ENCODE measurements at regions not wholly inside any gene's neighbourhood (a gene's known extent, or its start where the extent isn't known, plus 50 kb on each side); places are given as distances from the start of the nearest gene placed in this dataset.
"Not testable (repeated sequence)": the region's sequence is repeated elsewhere in the genome, so short reads cannot be mapped to it uniquely, and the experiment has no call there.

GRCh38 chr18:27510036-27510633 lies 325.0 kb upstream of the CHST9 start:
- H3K4me3 ChIP-seq (ENCODE audit: low read depth in 1 of 2, low read length in 2 of 2); H3K4me1 ChIP-seq (ENCODE audit: control insufficient read depth in 1 of 2, insufficient read depth in 2 of 2, low read length in 2 of 2); H3K36me3 ChIP-seq (ENCODE audit: control insufficient read depth in 1 of 2, insufficient read depth in 2 of 2, low read length in 2 of 2); H3K27me3 ChIP-seq (ENCODE audit: low read depth, low read length); H3K27ac ChIP-seq (ENCODE audit: low read length); H3K9me3 ChIP-seq (ENCODE audit: control insufficient read depth in 1 of 2, low read length in 2 of 2): not testable (repeated sequence)

- Histone ChIP-seq H3K4me1 (ENCODE audit: control insufficient read depth in 1 of 2, insufficient read depth in 2 of 2, low read length in 2 of 2) (no peaks in the 10 kb centered on the region), H3K36me3 (ENCODE audit: control insufficient read depth in 1 of 2, insufficient read depth in 2 of 2, low read length in 2 of 2) (no peaks in the 10 kb centered on the region), H3K27me3 (ENCODE audit: low read depth, low read length) (no peaks in the 10 kb centered on the region), H3K4me3 (ENCODE audit: low read depth in 1 of 2, low read length in 2 of 2) (no peak overlapping the region), H3K27ac (ENCODE audit: low read length) (no peak overlapping the region), H3K9me3 (ENCODE audit: control insufficient read depth in 1 of 2, low read length in 2 of 2) (no peaks in the 10 kb centered on the region)
Observed at GRCh38 chr18:27501671-27502070, 316.6 kb upstream of the CHST9 start.

DNA sequence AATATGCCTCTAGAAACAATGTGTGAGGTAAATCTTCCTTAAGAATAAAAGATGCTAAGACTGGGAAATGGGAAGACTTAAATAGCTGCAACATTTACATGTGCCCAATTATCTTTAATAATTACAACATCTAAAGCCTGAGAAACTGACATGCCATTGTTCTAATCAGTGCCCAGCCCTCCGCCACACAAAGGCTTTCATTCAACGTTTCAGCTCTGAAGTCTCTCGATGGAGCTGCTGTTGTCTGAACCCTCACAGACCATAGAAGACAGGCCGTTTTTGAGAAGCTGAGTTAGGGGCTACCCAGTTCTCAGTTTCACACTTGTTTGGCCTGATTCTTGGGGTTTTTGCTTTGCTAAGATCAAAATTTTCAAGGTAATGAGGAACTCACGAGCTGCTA lies 315.4 kb upstream of the CHST9 start:
- Histone ChIP-seq H3K27me3 (ENCODE audit: low read depth, low read length) (no peaks in the 10 kb centered on the region), H3K9me3 (ENCODE audit: control insufficient read depth in 1 of 2, low read length in 2 of 2) (no peaks in the 10 kb centered on the region), H3K27ac (ENCODE audit: low read length) (no peak overlapping the region), H3K4me3 (ENCODE audit: low read depth in 1 of 2, low read length in 2 of 2) (no peak overlapping the region), H3K36me3 (ENCODE audit: control insufficient read depth in 1 of 2, insufficient read depth in 2 of 2, low read length in 2 of 2) (no peaks in the 10 kb centered on the region), H3K4me1 (ENCODE audit: control insufficient read depth in 1 of 2, insufficient read depth in 2 of 2, low read length in 2 of 2) (no peaks in the 10 kb centered on the region)

DNA sequence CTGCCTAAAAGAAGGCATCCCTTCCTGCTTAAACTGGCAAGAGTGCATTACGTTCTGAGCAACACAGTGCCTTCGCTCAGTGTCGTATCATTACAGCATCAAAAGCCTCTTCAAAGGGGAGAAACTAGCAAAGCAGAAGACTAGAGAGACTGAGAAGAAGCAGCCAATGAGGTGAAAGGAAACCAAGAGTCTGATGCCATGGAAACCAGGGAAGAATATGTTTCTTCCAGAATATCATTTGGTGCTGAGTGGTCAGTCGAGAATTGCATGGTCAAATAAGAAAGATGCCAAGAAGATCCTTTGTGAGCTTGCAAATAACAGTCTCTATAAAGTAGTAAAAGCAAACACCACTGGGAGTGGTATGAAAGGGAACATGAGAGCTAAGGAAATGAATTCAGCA lies 312.1 kb upstream of the CHST9 start:
- Histone ChIP-seq H3K9me3 (ENCODE audit: control insufficient read depth in 1 of 2, low read length in 2 of 2) (no peaks in the 10 kb centered on the region), H3K36me3 (ENCODE audit: control insufficient read depth in 1 of 2, insufficient read depth in 2 of 2, low read length in 2 of 2) (no peaks in the 10 kb centered on the region), H3K27ac (ENCODE audit: low read length) (no peak overlapping the region), H3K4me3 (ENCODE audit: low read depth in 1 of 2, low read length in 2 of 2) (no peak overlapping the region), H3K27me3 (ENCODE audit: low read depth, low read length) (no peaks in the 10 kb centered on the region), H3K4me1 (ENCODE audit: control insufficient read depth in 1 of 2, insufficient read depth in 2 of 2, low read length in 2 of 2) (no peaks in the 10 kb centered on the region)

DNA sequence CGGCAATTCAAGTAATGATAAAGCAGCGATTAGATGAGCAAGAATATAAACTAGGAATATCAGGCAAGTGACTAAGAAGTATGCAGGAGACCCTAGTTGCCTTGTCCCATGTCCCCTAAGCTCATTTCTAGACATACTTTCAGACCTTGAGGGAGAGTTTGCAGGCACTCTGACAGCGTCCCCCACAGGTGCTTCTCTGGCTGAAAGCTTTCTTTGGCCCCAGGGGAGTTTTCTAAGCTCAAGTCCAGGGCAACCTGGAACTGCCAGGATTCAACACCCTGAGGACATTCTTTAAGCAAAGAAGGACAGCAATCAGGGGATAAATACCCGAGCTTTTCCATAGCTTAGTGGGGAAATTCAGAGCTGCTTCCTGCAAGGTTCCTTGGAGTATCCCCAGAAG lies 308.1 kb upstream of the CHST9 start:
- Histone ChIP-seq H3K4me3 (ENCODE audit: low read depth in 1 of 2, low read length in 2 of 2) (no peak overlapping the region), H3K27me3 (ENCODE audit: low read depth, low read length) (no peaks in the 10 kb centered on the region), H3K9me3 (ENCODE audit: control insufficient read depth in 1 of 2, low read length in 2 of 2) (no peaks in the 10 kb centered on the region), H3K27ac (ENCODE audit: low read length) (no peak overlapping the region), H3K4me1 (ENCODE audit: control insufficient read depth in 1 of 2, insufficient read depth in 2 of 2, low read length in 2 of 2) (no peaks in the 10 kb centered on the region), H3K36me3 (ENCODE audit: control insufficient read depth in 1 of 2, insufficient read depth in 2 of 2, low read length in 2 of 2) (no peaks in the 10 kb centered on the region)

GRCh38 chr18:27491772-27492171 lies 306.7 kb upstream of the CHST9 start:
- no peak overlapping the region for H3K4me3 ChIP-seq (ENCODE audit: low read depth in 1 of 2, low read length in 2 of 2)
- H3K9me3 ChIP-seq (ENCODE audit: control insufficient read depth in 1 of 2, low read length in 2 of 2), result no peaks in the 10 kb centered on the region
- H3K27me3 ChIP-seq (ENCODE audit: low read depth, low read length), result no peaks in the 10 kb centered on the region
- H3K36me3 ChIP-seq (ENCODE audit: control insufficient read depth in 1 of 2, insufficient read depth in 2 of 2, low read length in 2 of 2), result no peaks in the 10 kb centered on the region
- no peaks in the 10 kb centered on the region for H3K4me1 ChIP-seq (ENCODE audit: control insufficient read depth in 1 of 2, insufficient read depth in 2 of 2, low read length in 2 of 2)
- H3K27ac ChIP-seq (ENCODE audit: low read length), result no peak overlapping the region

DNA sequence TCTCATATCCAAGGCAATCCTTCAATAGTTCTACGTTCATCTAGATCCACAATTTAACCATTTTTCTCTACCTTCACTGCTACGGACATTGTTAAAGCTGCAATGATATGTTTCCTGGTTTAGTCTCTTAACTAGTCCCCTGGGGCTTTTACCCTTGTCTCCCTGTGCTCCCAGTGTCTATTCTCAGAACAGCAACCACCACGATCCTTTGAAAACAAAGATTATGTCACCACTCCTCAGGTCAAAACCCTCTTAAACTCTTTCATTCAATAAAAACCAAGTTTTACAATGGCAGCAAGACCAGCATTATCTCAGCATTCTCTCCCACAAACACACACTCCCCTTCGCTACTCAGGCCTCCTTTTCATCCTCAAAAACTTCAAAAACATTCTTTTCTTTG lies 298.2 kb upstream of the CHST9 start:
- H3K9me3 ChIP-seq (ENCODE audit: control insufficient read depth in 1 of 2, low read length in 2 of 2), result no peaks in the 10 kb centered on the region
- no peaks in the 10 kb centered on the region for H3K27me3 ChIP-seq (ENCODE audit: low read depth, low read length)
- no peaks in the 10 kb centered on the region for H3K4me1 ChIP-seq (ENCODE audit: control insufficient read depth in 1 of 2, insufficient read depth in 2 of 2, low read length in 2 of 2)
- H3K36me3 ChIP-seq (ENCODE audit: control insufficient read depth in 1 of 2, insufficient read depth in 2 of 2, low read length in 2 of 2), result no peaks in the 10 kb centered on the region
- no peak overlapping the region for H3K27ac ChIP-seq (ENCODE audit: low read length)
- H3K4me3 ChIP-seq (ENCODE audit: low read depth in 1 of 2, low read length in 2 of 2), result no peak overlapping the region

GRCh38 chr18:27478459-27478858 lies 293.4 kb upstream of the CHST9 start:
- no peaks in the 10 kb centered on the region for H3K4me1 ChIP-seq (ENCODE audit: control insufficient read depth in 1 of 2, insufficient read depth in 2 of 2, low read length in 2 of 2)
- H3K27ac ChIP-seq (ENCODE audit: low read length), result no peak overlapping the region
- H3K4me3 ChIP-seq (ENCODE audit: low read depth in 1 of 2, low read length in 2 of 2), result no peak overlapping the region
- no peaks in the 10 kb centered on the region for H3K9me3 ChIP-seq (ENCODE audit: control insufficient read depth in 1 of 2, low read length in 2 of 2)
- H3K36me3 ChIP-seq (ENCODE audit: control insufficient read depth in 1 of 2, insufficient read depth in 2 of 2, low read length in 2 of 2), result no peaks in the 10 kb centered on the region
- no peaks in the 10 kb centered on the region for H3K27me3 ChIP-seq (ENCODE audit: low read depth, low read length)

GRCh38 chr18:27473318-27473717 lies 288.2 kb upstream of the CHST9 start:
- H3K9me3 ChIP-seq (ENCODE audit: control insufficient read depth in 1 of 2, low read length in 2 of 2), result no peaks in the 10 kb centered on the region
- H3K27me3 ChIP-seq (ENCODE audit: low read depth, low read length), result no peaks in the 10 kb centered on the region
- H3K4me1 ChIP-seq (ENCODE audit: control insufficient read depth in 1 of 2, insufficient read depth in 2 of 2, low read length in 2 of 2), result no peaks in the 10 kb centered on the region
- no peak overlapping the region for H3K27ac ChIP-seq (ENCODE audit: low read length)
- no peaks in the 10 kb centered on the region for H3K36me3 ChIP-seq (ENCODE audit: control insufficient read depth in 1 of 2, insufficient read depth in 2 of 2, low read length in 2 of 2)
- no peak overlapping the region for H3K4me3 ChIP-seq (ENCODE audit: low read depth in 1 of 2, low read length in 2 of 2)

GRCh38 chr18:27467073-27467472 lies 282.0 kb upstream of the CHST9 start:
- Histone ChIP-seq H3K9me3 (ENCODE audit: control insufficient read depth in 1 of 2, low read length in 2 of 2) (no peaks in the 10 kb centered on the region), H3K27ac (ENCODE audit: low read length) (no peak overlapping the region), H3K27me3 (ENCODE audit: low read depth, low read length) (no peaks in the 10 kb centered on the region), H3K4me3 (ENCODE audit: low read depth in 1 of 2, low read length in 2 of 2) (no peak overlapping the region), H3K36me3 (ENCODE audit: control insufficient read depth in 1 of 2, insufficient read depth in 2 of 2, low read length in 2 of 2) (no peaks in the 10 kb centered on the region), H3K4me1 (ENCODE audit: control insufficient read depth in 1 of 2, insufficient read depth in 2 of 2, low read length in 2 of 2) (no peaks in the 10 kb centered on the region)

DNA sequence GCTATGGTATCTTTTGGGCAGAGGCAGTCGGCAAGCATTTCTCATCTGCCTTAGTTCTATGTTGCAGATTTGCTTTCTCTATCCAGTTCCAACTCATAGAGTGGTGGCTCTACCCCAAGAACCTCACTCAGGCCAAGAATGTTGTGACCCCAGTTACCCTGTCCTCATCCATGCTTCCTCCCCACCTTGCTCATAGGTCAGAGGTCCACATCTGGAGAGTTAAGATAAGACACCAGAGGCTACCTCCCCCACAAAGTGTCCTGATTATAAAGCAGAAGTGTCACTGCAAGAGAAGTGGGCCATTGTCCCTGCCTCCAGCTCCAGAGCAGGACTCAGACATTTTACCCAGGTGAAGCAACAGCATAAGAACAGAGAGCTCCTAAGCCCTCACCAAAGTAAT lies 276.8 kb upstream of the CHST9 start:
- Histone ChIP-seq H3K36me3 (ENCODE audit: control insufficient read depth in 1 of 2, insufficient read depth in 2 of 2, low read length in 2 of 2) (no peaks in the 10 kb centered on the region), H3K4me3 (ENCODE audit: low read depth in 1 of 2, low read length in 2 of 2) (no peak overlapping the region), H3K9me3 (ENCODE audit: control insufficient read depth in 1 of 2, low read length in 2 of 2) (peaks cover 0 to 2% of the 10 kb centered on the region in 2 donors), H3K27me3 (ENCODE audit: low read depth, low read length) (no peaks in the 10 kb centered on the region), H3K4me1 (ENCODE audit: control insufficient read depth in 1 of 2, insufficient read depth in 2 of 2, low read length in 2 of 2) (no peaks in the 10 kb centered on the region), H3K27ac (ENCODE audit: low read length) (no peak overlapping the region)

DNA sequence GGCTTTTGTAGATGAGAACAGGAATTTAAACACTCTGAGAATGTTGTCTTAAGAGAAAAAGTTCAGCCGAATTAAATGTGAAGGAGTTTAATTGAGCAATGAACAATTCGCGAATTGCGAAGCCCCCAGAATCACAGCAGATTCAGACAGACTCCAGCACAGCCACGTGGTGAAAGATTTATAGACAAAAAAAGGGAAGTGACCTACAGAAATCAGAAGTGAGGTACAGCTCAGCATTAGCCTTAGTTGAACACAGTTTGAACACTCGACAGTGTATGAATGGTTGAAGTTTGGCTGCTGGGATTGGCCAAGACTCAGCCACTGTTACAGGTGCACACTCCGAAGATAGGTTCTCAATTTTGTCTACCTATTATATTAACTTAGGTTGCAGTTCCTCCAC lies 264.0 kb upstream of the CHST9 start:
- no peaks in the 10 kb centered on the region for H3K36me3 ChIP-seq (ENCODE audit: control insufficient read depth in 1 of 2, insufficient read depth in 2 of 2, low read length in 2 of 2)
- H3K9me3 ChIP-seq (ENCODE audit: control insufficient read depth in 1 of 2, low read length in 2 of 2), result peaks cover 0 to 5% of the 10 kb centered on the region in 2 donors
- H3K4me3 ChIP-seq (ENCODE audit: low read depth in 1 of 2, low read length in 2 of 2), result no peak overlapping the region
- H3K27me3 ChIP-seq (ENCODE audit: low read depth, low read length), result no peaks in the 10 kb centered on the region
- no peaks in the 10 kb centered on the region for H3K4me1 ChIP-seq (ENCODE audit: control insufficient read depth in 1 of 2, insufficient read depth in 2 of 2, low read length in 2 of 2)
- H3K27ac ChIP-seq (ENCODE audit: low read length), result no peak overlapping the region
